Ascending aorta (tissue), 2 donors: ENCODE measurements at regions not wholly inside any gene's neighbourhood (a gene's known extent, or its start where the extent isn't known, plus 50 kb on each side); places are given as distances from the start of the nearest gene placed in this dataset.
"Not testable (repeated sequence)": the region's sequence is repeated elsewhere in the genome, so short reads cannot be mapped to it uniquely, and the experiment has no call there.

Source experiments
- DNase-seq, 2 donors: peaks; one replicate each; pipeline ENCODE4 v3.0.0-alpha.2; 2019; ENCODE audit warnings: low spot score in 2 of 2
- H3K27ac ChIP-seq, 2 donors: fragments of 200-600 bp; sonication (generic); one replicate each; pipeline ENCODE4 v1.5.1; 2016 to 2017; ENCODE audit warnings: mild to moderate bottlenecking in 1 of 2
- H3K27me3 ChIP-seq: fragments of 200-600 bp; sonication (generic); one replicate; pipeline ENCODE4 v1.5.1; 2017
- H3K36me3 ChIP-seq, 2 donors: fragments of 200-600 bp; sonication (generic); one replicate each; pipeline ENCODE4 v1.5.1; 2016
- H3K4me1 ChIP-seq, 2 donors: fragments of 200-600 bp; sonication (generic); one replicate each; pipeline ENCODE4 v1.5.1; 2016 to 2017; ENCODE audit warnings: mild to moderate bottlenecking in 1 of 2
- H3K4me3 ChIP-seq, 2 donors: fragments of 200-600 bp; sonication (generic); one replicate each; pipeline ENCODE4 v1.5.1; 2016 to 2017; ENCODE audit warnings: mild to moderate bottlenecking in 1 of 2
- H3K9me3 ChIP-seq, 2 donors: fragments of 200-600 bp; sonication (generic); one replicate each; pipeline ENCODE4 v1.5.1; 2016
- intact Hi-C: fragments of 100-400 bp; cut with DNase I; formaldehyde crosslinking; loops from one replicate; pipeline ENCODE4 v1.15.1; 2023
- TF ChIP-seq, protein P1 (sequence below), 3 experiments: fragments of 200-600 bp in 2 of 3; fragments of 450-650 bp in 1 of 3; sonication (generic) in 2 of 3; IDR thresholded peaks; one replicate each; pipeline ENCODE4 v1.5.1; 2016 to 2019; ENCODE audit warnings: antibody characterized with exemption in 3 of 3, mild to moderate bottlenecking in 1 of 3, moderate library complexity in 1 of 3

DNA sequence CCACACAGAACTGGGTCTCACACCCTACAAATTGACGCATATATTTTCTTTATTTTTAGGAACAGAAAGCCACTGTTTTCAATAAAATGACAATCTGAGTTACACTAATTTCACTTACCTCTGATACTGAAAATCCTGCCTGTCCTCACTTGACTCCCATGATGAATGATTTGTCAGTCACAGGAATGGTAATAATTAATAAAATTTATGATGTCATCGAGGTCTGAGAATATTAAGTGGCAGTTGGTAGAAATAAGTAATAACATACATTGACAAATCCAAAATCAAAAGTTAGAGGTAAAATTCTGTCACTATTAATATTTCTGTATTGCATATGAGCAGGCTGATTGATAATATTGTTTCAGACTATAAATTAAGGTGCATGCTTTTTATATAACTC lies 418.7 kb upstream of the RGS18 start:
- Histone ChIP-seq H3K27ac (no peak overlapping the region), H3K4me1 (no peaks in the 10 kb centered on the region), H3K4me3 (no peak overlapping the region), H3K9me3 (no peaks in the 10 kb centered on the region), H3K36me3 (no peaks in the 10 kb centered on the region), H3K27me3 (no peaks in the 10 kb centered on the region)
- DNase-seq: no peak
- intact Hi-C loops: no loop called here
- TF ChIP-seq, protein P1, sequence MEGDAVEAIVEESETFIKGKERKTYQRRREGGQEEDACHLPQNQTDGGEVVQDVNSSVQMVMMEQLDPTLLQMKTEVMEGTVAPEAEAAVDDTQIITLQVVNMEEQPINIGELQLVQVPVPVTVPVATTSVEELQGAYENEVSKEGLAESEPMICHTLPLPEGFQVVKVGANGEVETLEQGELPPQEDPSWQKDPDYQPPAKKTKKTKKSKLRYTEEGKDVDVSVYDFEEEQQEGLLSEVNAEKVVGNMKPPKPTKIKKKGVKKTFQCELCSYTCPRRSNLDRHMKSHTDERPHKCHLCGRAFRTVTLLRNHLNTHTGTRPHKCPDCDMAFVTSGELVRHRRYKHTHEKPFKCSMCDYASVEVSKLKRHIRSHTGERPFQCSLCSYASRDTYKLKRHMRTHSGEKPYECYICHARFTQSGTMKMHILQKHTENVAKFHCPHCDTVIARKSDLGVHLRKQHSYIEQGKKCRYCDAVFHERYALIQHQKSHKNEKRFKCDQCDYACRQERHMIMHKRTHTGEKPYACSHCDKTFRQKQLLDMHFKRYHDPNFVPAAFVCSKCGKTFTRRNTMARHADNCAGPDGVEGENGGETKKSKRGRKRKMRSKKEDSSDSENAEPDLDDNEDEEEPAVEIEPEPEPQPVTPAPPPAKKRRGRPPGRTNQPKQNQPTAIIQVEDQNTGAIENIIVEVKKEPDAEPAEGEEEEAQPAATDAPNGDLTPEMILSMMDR (IDR thresholded peaks at IDR 0.05): no peak

DNA sequence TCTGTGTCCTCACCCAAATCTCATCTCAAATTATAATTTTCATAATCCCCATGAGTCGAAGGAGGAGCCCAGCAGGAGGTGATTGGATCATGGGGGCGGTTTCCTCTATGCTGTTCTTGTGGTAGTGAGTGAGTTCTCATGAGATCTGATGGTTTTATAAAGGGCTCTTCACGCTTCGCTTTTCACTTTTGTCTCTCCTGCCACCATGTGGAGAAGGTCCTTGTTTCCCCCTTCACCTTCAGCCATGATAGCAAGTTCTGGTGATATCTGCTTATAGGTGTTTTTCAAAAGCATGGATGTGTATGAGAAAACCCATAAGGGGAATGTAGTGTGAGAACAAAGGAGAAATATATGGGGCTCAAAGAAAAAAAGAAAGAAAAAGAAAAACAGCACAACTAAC lies 405.9 kb upstream of the RGS18 start:
- Histone ChIP-seq H3K4me3 (no peak overlapping the region), H3K4me1 (no peaks in the 10 kb centered on the region), H3K27ac (no peak overlapping the region), H3K9me3 (no peaks in the 10 kb centered on the region), H3K36me3 (no peaks in the 10 kb centered on the region), H3K27me3 (no peaks in the 10 kb centered on the region)
- DNase-seq: no peak
- intact Hi-C loops: no loop called here
- TF ChIP-seq, protein P1 (IDR thresholded peaks at IDR 0.05): no peak

DNA sequence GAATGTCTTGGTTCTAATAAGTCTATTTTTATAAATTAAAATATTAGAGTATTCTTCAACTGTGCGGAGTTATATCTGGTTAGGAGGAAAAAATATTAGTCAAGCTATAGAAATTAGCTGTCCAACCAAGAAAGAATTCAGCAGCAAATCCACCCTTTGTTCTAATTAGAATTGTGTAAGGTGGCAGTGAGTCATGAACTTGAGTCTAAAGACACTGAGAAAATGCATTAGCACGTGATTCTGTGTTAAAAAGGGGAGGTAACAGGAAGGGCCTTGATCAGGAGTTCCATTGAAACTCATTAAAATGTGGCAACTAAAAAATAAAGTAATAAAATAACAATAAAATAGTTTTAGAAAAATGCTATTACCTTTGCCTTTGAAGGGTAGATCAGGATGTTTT lies 398.2 kb upstream of the RGS18 start:
- H3K9me3 ChIP-seq: no peaks in the 10 kb centered on the region
- H3K27ac ChIP-seq: no peak overlapping the region
- TF ChIP-seq, protein P1 (IDR thresholded peaks at IDR 0.05): no peak
- no peaks in the 10 kb centered on the region for H3K4me1 ChIP-seq
- no peak overlapping the region for H3K4me3 ChIP-seq
- H3K27me3 ChIP-seq: no peaks in the 10 kb centered on the region
- H3K36me3 ChIP-seq: no peaks in the 10 kb centered on the region
- no peak for DNase-seq
- intact Hi-C loops: no loop called here

DNA sequence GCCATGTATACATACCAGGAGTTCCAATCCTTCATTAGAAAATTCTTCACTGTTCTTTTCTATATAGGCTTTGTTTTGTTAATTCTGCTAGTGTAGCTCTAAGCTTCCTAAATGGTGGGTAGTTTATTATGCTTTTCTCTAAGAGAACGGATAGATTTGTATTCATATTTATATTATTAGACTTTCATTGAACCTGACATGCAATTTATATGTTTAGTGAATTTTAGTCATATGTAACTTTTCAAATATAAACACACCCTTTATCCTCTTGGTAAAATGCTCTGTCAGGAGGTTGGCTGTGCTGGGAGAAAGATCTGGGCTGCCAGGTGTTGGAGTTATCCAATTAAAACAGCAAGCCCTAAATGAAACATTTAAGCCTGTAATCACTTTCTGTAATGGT lies 369.7 kb upstream of the RGS18 start:
- Histone ChIP-seq H3K36me3 (no peaks in the 10 kb centered on the region), H3K27me3 (no peaks in the 10 kb centered on the region), H3K27ac (no peak overlapping the region), H3K4me1 (no peaks in the 10 kb centered on the region), H3K9me3 (no peaks in the 10 kb centered on the region), H3K4me3 (no peak overlapping the region)
- DNase-seq: no peak
- TF ChIP-seq, protein P1 (IDR thresholded peaks at IDR 0.05): no peak
- intact Hi-C loops: no loop called here

DNA sequence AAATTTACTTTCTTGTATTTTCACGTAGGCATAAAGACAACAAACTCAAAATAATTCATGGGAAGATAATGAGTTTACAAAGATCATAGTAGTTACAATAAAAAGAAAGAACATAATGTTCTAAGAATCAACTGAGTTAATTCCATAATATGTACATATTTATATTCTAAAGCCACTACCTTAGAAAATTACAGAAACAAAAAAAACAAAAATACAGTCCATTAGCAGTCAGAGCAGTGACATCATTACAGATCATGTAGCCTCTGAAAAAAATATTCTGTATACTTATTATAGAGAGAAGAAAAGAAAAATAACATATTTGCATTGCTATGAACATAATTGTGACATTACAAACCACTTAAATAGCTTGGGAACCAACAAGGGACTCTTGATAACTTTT lies 360.1 kb upstream of the RGS18 start:
- TF ChIP-seq, protein P1 (IDR thresholded peaks at IDR 0.05): no peak
- Histone ChIP-seq H3K9me3 (no peaks in the 10 kb centered on the region), H3K27ac (no peak overlapping the region), H3K27me3 (no peaks in the 10 kb centered on the region), H3K4me3 (no peak overlapping the region), H3K36me3 (no peaks in the 10 kb centered on the region), H3K4me1 (no peaks in the 10 kb centered on the region)
- DNase-seq: no peak
- intact Hi-C loops: no loop called here

DNA sequence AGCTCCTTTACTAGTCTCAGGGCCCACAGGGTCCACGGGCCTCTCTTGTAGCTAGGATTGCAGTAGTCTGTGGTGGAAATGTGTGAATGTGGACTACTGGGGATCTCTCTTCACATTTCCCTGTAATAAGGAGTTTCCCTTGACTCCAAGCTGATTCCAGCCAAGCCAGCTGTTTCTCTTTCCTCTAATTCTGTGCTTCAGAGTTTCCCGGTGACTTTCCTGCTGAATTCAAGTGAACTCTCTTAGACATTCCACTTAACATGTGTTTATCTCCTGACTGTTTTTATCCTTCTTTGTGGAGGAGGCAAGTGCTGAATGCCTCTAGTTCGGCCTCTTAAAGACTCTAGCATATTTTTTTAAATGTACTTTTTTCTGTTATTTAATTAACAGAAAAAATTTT lies 354.0 kb upstream of the RGS18 start:
- no peaks in the 10 kb centered on the region for H3K4me1 ChIP-seq
- H3K9me3 ChIP-seq: no peaks in the 10 kb centered on the region
- no peaks in the 10 kb centered on the region for H3K36me3 ChIP-seq
- intact Hi-C loops: no loop called here
- H3K27ac ChIP-seq: no peak overlapping the region
- H3K27me3 ChIP-seq: no peaks in the 10 kb centered on the region
- no peak for DNase-seq
- no peak overlapping the region for H3K4me3 ChIP-seq
- TF ChIP-seq, protein P1 (IDR thresholded peaks at IDR 0.05): no peak

DNA sequence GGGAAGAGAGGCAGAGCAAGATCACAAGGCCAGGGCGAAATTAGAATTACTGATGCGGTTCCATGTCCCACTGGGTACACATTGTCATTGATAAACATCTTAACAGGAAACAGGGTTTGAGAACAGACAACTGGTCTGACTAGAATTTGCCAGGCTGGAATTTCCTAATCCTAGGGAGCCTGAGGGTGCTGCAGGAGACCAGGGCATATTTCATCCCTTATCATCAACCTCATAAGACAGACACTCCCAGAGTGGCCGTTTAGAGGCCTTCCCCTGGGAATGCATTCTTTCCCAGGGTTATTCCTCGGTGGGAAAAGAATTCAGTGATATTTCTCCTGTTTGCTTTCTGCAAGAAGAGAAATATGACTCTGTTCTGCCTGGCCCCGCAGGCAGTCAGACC lies 344.7 kb upstream of the RGS18 start:
- H3K27ac ChIP-seq, H3K9me3 ChIP-seq, DNase-seq, intact Hi-C loops, H3K4me1 ChIP-seq, H3K4me3 ChIP-seq, H3K27me3 ChIP-seq, H3K36me3 ChIP-seq: not testable (repeated sequence)
